ENCODE measurements at regions not wholly inside any gene's neighbourhood (a gene's known extent, or its start where the extent isn't known, plus 50 kb on each side); places are given as distances from the start of the nearest gene placed in this dataset.

- no peak for TF ChIP-seq POLR2A (IDR thresholded peaks at IDR 0.05; ENCODE audit: extremely low read depth, insufficient read length)
- TF ChIP-seq CTCF (IDR thresholded peaks at IDR 0.05; ENCODE audit: low read depth, low read length), result no peak
- TF ChIP-seq MYC (IDR thresholded peaks at IDR 0.05; ENCODE audit: low read depth, low read length), result no peak
These were observed 958.3 kb upstream of the ZNF722 start for GRCh38 chr7:63040336-63040735.
